ENCODE measurements at regions not wholly inside any gene's neighbourhood (a gene's known extent, or its start where the extent isn't known, plus 50 kb on each side); places are given as distances from the start of the nearest gene placed in this dataset.

DNA sequence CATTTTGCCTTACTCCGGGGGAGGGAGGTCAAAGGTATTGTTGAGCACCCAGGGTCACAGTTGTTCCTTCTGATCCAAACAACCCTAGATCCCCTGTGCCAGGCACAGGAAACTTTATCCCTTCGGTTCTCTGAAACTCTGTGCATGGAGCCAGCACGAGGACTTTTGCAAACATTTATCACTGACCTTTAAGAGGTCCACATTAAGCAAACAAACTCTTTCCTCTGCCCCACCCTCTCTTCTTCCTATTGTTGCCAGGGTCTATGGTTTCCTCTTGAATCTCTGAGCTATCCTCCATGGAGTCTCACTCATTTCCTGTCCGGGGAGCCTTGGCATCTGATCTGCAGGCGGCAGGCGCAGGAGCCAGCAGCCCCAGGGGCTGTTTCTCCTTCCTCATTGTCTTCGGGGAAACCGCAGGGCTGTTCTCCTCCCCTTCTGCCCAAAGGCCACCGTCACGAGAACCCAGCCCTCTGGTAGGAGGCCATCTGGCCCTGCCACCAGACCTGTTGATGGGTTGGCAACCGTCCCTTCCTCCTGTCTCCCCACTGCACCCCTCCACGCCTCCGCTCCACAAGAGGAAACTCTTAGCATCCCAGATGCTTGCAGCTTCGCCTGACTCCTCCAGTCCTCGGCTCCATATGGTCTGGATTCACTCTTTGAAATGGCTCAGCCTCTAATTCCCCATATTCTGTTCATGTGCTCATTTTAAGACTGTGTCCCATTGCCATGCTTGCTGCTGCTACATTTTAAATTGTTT lies 327.3 kb upstream of the NRP1 start:
- TF ChIP-seq, protein P1, sequence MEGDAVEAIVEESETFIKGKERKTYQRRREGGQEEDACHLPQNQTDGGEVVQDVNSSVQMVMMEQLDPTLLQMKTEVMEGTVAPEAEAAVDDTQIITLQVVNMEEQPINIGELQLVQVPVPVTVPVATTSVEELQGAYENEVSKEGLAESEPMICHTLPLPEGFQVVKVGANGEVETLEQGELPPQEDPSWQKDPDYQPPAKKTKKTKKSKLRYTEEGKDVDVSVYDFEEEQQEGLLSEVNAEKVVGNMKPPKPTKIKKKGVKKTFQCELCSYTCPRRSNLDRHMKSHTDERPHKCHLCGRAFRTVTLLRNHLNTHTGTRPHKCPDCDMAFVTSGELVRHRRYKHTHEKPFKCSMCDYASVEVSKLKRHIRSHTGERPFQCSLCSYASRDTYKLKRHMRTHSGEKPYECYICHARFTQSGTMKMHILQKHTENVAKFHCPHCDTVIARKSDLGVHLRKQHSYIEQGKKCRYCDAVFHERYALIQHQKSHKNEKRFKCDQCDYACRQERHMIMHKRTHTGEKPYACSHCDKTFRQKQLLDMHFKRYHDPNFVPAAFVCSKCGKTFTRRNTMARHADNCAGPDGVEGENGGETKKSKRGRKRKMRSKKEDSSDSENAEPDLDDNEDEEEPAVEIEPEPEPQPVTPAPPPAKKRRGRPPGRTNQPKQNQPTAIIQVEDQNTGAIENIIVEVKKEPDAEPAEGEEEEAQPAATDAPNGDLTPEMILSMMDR (conservative IDR thresholded peaks at IDR 0.05 in 1 of 2, IDR thresholded peaks at IDR 0.05 in 1 of 2; ENCODE audit: low read depth in 1 of 2, low read length in 2 of 2): no peak
- no peak for TF ChIP-seq EZH2 (IDR thresholded peaks at IDR 0.05; ENCODE audit: low read length, missing control alignments)
